Activated naive CD8-positive, alpha-beta T cell treated with anti-CD3 and anti-CD28 coated beads, Interleukin-2, amount 10 ng/mL, durations not matched to agents 7 days and 5 days (primary cell): ENCODE measurements at regions not wholly inside any gene's neighbourhood (a gene's known extent, or its start where the extent isn't known, plus 50 kb on each side); places are given as distances from the start of the nearest gene placed in this dataset.

Experiments
- ATAC-seq: fragments of 150-1000 bp; cut with Tn5 transposase; one replicate; pipeline ENCODE4 v1.10.0; 2021; ENCODE audit warnings: low read depth, moderate library complexity
- POLR2A ChIA-PET: fragments of 350-600 bp; sonication (Branson Sonifier 250); formaldehyde crosslinking; loops from one replicate; lab custom pipeline; 2021; ENCODE audit warnings: antibody characterized with exemption; lab: Charles Lee
- DNase-seq: peaks from one replicate; pipeline ENCODE4 v3.0.0; 2021
- H3K27ac Mint-ChIP-seq: one replicate; pipeline ENCODE4 v1.8.0; 2022; ENCODE audit warnings: mild to moderate bottlenecking, mixed read lengths
- H3K27me3 Mint-ChIP-seq: one replicate; pipeline ENCODE4 v1.8.0; 2022; ENCODE audit warnings: mild to moderate bottlenecking, moderate library complexity, mixed read lengths
- H3K36me3 Mint-ChIP-seq: one replicate; pipeline ENCODE4 v1.8.0; 2021; ENCODE audit warnings: mild to moderate bottlenecking, mixed read lengths
- H3K4me1 Mint-ChIP-seq: one replicate; pipeline ENCODE4 v1.8.0; 2021; ENCODE audit warnings: mixed read lengths
- H3K4me3 Mint-ChIP-seq: one replicate; pipeline ENCODE4 v1.8.0; 2022; ENCODE audit warnings: mild to moderate bottlenecking, moderate library complexity, mixed read lengths
- H3K9me3 Mint-ChIP-seq: one replicate; pipeline ENCODE4 v1.8.0; 2021; ENCODE audit warnings: mixed read lengths

DNA sequence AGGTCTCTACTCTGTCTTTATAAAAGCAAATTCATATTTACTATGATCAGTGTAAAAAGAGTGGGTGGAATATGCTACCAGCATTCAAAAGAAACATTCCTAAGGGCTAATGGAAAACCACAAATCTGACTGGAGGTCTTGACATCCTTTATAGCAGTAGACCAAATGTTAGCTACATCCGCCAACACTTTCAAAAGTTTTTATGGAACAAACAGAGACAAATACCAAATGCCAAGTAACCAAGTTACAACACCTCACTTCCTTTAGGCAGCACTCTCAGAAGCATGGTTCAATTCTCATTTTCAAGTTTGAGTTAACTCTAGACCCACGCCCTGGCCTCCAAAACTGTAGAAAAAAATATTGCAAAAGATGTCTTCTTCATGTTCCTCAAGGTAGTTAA, 78.3 kb upstream of the SETBP1 start:
- H3K27ac Mint-ChIP-seq: no peak overlapping the region
- ATAC-seq (no peak), DNase-seq (no peak)
- no peaks in the 10 kb centered on the region for H3K36me3 Mint-ChIP-seq
- peaks cover 1% of the 10 kb centered on the region for H3K9me3 Mint-ChIP-seq
- H3K27me3 Mint-ChIP-seq: peaks cover 6% of the 10 kb centered on the region
- no peak overlapping the region for H3K4me3 Mint-ChIP-seq
- no peaks in the 10 kb centered on the region for H3K4me1 Mint-ChIP-seq
- POLR2A ChIA-PET: no interaction called here

DNA sequence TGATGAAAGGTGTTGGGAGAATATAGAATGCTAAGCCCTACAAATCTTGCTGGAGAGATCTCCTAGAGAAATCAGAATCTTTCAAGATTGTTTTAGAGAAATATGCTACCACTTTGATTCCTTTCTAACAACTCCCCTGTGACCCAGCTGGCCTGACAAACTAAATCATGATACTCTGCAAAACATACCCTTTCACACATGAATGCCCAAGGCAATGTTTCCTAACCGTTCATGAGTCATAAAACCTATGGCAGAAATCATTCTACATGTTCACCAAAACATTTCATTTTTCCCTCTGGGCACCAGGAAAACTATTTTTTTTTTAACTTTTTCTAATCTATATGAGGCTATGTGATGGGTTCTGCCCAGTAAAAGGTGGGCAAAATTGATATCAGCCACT, 77.8 kb upstream of the SETBP1 start:
- Mint-ChIP-seq H3K36me3 (no peaks in the 10 kb centered on the region), H3K4me3 (no peak overlapping the region), H3K27ac (no peak overlapping the region), H3K4me1 (no peaks in the 10 kb centered on the region), H3K9me3 (peaks cover under 1% of the 10 kb centered on the region), H3K27me3 (peaks cover 6% of the 10 kb centered on the region)
- POLR2A ChIA-PET: no interaction called here
- ATAC-seq (no peak), DNase-seq (no peak)

- Mint-ChIP-seq H3K36me3 (no peaks in the 10 kb centered on the region), H3K4me3 (no peak overlapping the region), H3K9me3 (no peaks in the 10 kb centered on the region), H3K4me1 (no peaks in the 10 kb centered on the region), H3K27ac (no peak overlapping the region), H3K27me3 (no peaks in the 10 kb centered on the region)
- POLR2A ChIA-PET: no interaction called here
- DNase-seq (no peak), ATAC-seq (no peak)
Observed at GRCh38 chr18:44609181-44609941, 71.3 kb upstream of the SETBP1 start.

DNA sequence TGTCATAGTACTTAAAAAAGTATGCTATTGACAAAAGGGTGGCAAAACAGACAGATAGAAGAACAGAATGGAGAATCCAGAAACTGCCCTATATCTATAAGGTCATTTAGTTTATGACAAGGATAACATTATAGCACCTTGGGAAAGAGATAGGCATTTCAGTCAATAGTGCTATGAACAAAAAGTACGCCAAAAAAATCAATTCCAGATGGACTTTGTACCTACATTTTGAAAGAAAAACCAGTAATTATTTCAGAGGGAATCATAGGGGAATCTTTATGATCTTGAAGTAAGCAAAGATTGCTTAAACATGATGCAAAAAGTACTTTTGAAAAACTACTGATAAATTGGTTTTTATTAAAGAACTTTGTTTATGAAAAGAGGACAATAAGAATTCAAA, 59.9 kb upstream of the SETBP1 start:
- Mint-ChIP-seq H3K36me3 (no peaks in the 10 kb centered on the region), H3K27me3 (peaks cover 7% of the 10 kb centered on the region)
- POLR2A ChIA-PET: no interaction called here

DNA sequence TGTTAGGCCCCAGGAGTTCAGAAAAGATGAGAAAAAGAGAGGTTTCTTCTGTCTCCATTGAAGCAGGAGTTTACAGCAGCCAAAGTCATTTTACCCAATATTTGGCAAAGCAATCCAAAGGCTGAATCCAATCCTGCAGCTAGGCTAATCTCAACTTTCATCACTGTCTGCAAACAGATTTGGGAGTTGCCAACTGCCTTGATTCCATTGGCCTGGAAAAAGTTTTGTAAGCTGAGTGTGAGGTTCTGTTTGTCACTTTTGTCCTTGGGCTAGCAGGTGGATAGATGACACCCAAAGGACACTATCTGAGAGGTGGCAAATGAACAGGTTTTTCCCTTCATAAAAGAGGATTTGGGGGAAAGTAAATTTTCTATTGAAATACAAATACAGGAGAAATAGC, 56.6 kb upstream of the SETBP1 start:
- no peak overlapping the region for H3K4me3 Mint-ChIP-seq
- ATAC-seq (no peak), DNase-seq (no peak)
- H3K27ac Mint-ChIP-seq: no peak overlapping the region
- H3K4me1 Mint-ChIP-seq: no peaks in the 10 kb centered on the region
- peaks cover 3% of the 10 kb centered on the region for H3K27me3 Mint-ChIP-seq
- H3K36me3 Mint-ChIP-seq: no peaks in the 10 kb centered on the region
- no peaks in the 10 kb centered on the region for H3K9me3 Mint-ChIP-seq
- POLR2A ChIA-PET: no interaction called here

More for the DNA sequence above, 59.9 kb upstream of the SETBP1 start:
- H3K27ac Mint-ChIP-seq: no peak overlapping the region
- no peaks in the 10 kb centered on the region for H3K4me1 Mint-ChIP-seq
- ATAC-seq: no peak
- H3K9me3 Mint-ChIP-seq: no peaks in the 10 kb centered on the region
- H3K4me3 Mint-ChIP-seq: no peak overlapping the region
- DNase-seq: no peak

GRCh38 chr18:44625386-44625785, 55.3 kb upstream of the SETBP1 start:
- H3K4me3 Mint-ChIP-seq: no peak overlapping the region
- POLR2A ChIA-PET: no interaction called here
- ATAC-seq (no peak), DNase-seq (no peak)
- H3K4me1 Mint-ChIP-seq: no peaks in the 10 kb centered on the region
- H3K9me3 Mint-ChIP-seq: no peaks in the 10 kb centered on the region
- H3K27me3 Mint-ChIP-seq: peaks cover 3% of the 10 kb centered on the region
- H3K36me3 Mint-ChIP-seq: no peaks in the 10 kb centered on the region
- no peak overlapping the region for H3K27ac Mint-ChIP-seq

DNA sequence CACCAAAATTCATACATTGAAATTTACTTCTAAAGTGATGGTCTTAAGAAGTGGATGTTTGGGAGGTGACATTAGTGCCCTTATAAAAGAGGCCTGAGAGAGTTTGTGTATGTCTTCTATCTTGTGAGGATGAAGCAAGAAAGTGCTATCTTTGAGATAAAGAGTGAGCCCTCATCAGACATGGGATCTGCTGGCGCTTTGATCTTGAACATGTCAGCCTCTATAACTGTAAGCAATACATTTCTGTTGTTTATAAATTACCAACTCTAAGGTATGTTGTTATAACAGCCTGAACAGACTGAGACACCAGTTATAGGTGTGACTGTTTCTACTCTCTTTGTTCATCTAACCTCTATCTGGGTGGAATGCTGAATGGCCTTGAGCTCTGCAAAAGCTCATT, 54.5 kb upstream of the SETBP1 start:
- no peak for DNase-seq
- H3K36me3 Mint-ChIP-seq: no peaks in the 10 kb centered on the region
- H3K4me1 Mint-ChIP-seq: no peaks in the 10 kb centered on the region
- H3K4me3 Mint-ChIP-seq: no peak overlapping the region
- POLR2A ChIA-PET: no interaction called here
- ATAC-seq: no peak
- no peaks in the 10 kb centered on the region for H3K9me3 Mint-ChIP-seq
- H3K27ac Mint-ChIP-seq: no peak overlapping the region
- H3K27me3 Mint-ChIP-seq: peaks cover 3% of the 10 kb centered on the region

GRCh38 chr18:44626807-44627206, 53.9 kb upstream of the SETBP1 start:
- H3K4me3 Mint-ChIP-seq: no peak overlapping the region
- H3K27ac Mint-ChIP-seq: no peak overlapping the region
- no peaks in the 10 kb centered on the region for H3K4me1 Mint-ChIP-seq
- ATAC-seq (no peak), DNase-seq (no peak)
- no peaks in the 10 kb centered on the region for H3K36me3 Mint-ChIP-seq
- H3K27me3 Mint-ChIP-seq: peaks cover 3% of the 10 kb centered on the region
- POLR2A ChIA-PET: no interaction called here
- no peaks in the 10 kb centered on the region for H3K9me3 Mint-ChIP-seq

DNA sequence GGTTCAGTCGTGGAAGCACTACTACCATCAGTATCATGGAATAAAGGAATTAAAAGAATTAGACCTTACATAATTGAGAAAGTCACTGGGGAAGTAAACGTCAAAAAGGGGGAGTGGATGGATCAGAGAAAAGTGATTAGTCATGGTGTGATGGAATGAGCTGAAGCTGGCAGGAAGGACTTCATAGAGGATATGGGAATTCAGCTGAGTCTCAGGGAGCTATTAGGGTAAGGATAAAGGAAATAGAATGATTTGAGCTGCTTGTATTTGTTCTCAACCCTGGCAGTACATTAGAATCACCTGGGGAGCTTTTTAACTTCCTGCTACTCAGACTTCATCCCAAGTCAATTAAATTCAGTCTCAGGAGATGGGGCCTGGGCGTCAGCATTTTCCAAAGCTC, 53.4 kb upstream of the SETBP1 start:
- ATAC-seq: no peak
- Mint-ChIP-seq H3K4me3 (no peak overlapping the region), H3K36me3 (no peaks in the 10 kb centered on the region), H3K9me3 (no peaks in the 10 kb centered on the region), H3K27me3 (peaks cover 3% of the 10 kb centered on the region), H3K4me1 (no peaks in the 10 kb centered on the region), H3K27ac (no peak overlapping the region)
- DNase-seq: no peak
- POLR2A ChIA-PET: no interaction called here

DNA sequence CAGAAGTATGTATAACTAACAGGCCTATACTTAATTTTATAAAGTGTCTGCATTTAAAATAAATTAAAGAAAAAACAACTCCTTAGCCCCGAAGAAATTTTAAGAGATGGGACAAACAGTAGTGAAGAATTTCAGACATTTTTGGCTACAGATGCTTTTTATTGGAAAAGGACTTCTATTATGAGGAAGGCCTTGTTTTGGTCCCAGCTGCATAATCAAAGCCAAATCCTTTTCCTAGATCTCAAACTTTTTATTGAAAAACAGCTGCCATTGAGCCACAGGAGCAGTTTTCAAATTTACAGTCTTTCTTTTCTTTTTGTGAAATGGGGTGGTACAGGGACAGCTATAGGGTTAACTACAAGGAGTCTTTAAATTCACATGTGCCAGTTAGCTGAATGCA, 51.3 kb upstream of the SETBP1 start:
- H3K9me3 Mint-ChIP-seq: no peaks in the 10 kb centered on the region
- peaks cover 9% of the 10 kb centered on the region for H3K27me3 Mint-ChIP-seq
- no peaks in the 10 kb centered on the region for H3K4me1 Mint-ChIP-seq
- no peak for ATAC-seq
- H3K27ac Mint-ChIP-seq: no peak overlapping the region
- H3K36me3 Mint-ChIP-seq: no peaks in the 10 kb centered on the region
- no peak for DNase-seq
- POLR2A ChIA-PET: no interaction called here
- H3K4me3 Mint-ChIP-seq: no peak overlapping the region

- Mint-ChIP-seq H3K9me3 (no peaks in the 10 kb centered on the region), H3K4me1 (no peaks in the 10 kb centered on the region), H3K36me3 (no peaks in the 10 kb centered on the region), H3K27ac (no peak overlapping the region), H3K4me3 (no peak overlapping the region), H3K27me3 (peaks cover 9% of the 10 kb centered on the region)
- ATAC-seq (no peak), DNase-seq (no peak)
- POLR2A ChIA-PET: no interaction called here
Observed at GRCh38 chr18:44630118-44630517, 50.6 kb upstream of the SETBP1 start.
